SH-SY5Y (cell line): ENCODE measurements at regions not wholly inside any gene's neighbourhood (a gene's known extent, or its start where the extent isn't known, plus 50 kb on each side); places are given as distances from the start of the nearest gene placed in this dataset.

Experiments used
- GATA2 ChIP-seq: IDR thresholded peaks from 2 replicates; pipeline ENCODE4 v1.6.1; 2011; ENCODE audit warnings: mild to moderate bottlenecking, low read depth, low read length
- GATA3 ChIP-seq: IDR thresholded peaks from 2 replicates; pipeline ENCODE4 v1.6.1; 2011; ENCODE audit warnings: low read depth, mild to moderate bottlenecking, low read length, moderate library complexity

DNA sequence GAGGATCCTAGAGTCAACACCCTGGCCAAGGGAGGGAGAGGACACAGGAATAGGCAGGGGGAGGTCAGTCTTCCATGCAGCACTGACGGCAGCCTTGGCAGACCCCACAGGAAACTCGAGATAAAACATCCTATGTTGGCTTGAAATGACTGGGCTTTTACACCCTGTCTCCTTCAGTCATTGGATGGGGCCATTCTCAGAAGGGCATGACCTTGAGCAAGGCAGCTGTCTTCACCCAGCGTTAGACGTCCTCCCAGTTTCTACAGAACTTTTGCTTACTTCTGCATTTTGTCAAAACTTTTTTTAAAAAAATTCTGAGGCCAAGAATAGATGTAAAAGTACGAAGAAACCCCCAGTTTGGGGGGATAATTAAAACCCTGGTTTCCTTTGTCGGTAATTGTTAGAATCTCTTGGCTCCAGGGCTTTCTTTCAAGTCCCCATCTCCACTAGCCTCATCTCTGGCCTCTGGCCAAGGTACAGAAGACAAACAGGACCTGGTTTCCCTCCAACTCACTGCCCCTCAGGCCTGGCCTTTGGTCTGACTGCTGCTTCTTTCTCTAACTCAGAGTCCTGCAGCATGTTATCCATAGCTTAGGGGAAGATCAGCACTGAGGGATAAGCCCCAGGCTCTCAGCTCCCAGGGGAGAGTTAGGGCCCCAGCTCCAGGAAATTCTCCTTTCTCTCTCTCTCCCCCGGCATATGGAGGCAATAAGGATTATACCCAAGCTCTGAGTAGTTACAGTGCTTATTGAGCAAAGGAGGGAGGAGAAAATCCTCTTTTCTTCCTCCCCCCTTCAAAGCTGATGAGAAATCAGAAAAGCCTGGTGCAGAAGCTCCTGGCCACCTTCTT is 51.6 kb upstream of the KCND3 start:
- no peak for TF ChIP-seq GATA2
- TF ChIP-seq GATA3: no peak

DNA sequence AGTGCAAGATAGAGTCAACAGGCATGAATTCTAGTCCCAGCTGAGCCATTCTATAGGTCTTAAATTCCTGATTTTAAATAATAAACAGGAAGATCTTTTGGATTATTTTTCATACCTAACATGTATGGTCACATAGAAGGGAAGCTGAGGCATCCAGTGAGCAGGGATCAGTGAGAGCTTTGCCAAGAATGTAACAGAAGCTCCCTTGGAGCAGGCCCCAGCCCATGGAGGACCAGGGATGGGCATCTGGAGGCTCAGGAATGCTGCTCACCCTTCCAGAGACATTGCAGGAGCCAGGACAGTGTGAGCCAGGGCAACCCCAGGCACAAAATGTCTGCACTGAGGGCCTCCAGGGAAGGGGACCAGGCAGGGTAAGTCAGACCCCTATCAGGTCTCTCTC is 54.4 kb upstream of the KCND3 start:
- no peak for TF ChIP-seq GATA3
- no peak for TF ChIP-seq GATA2

DNA sequence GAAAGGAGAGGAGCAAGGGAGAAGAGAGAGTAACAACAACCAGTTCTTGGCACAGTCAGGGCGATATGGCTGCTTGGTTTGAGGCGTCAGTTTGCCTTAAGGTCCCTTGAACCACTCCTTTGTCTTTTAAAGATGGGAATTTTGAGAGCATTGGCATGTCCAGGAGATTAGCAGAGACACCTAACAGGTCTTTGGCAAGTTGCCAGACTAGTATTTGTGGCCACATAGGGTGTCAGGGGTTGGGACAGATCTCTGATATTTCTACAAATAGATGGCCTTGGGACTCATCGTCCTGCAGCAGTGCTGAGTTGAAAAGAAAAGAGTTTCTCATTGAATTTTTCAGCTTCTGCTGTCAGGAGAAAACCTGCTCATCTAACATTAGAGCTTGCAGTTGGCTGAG is 55.3 kb upstream of the KCND3 start:
- no peak for TF ChIP-seq GATA2
- no peak for TF ChIP-seq GATA3

DNA sequence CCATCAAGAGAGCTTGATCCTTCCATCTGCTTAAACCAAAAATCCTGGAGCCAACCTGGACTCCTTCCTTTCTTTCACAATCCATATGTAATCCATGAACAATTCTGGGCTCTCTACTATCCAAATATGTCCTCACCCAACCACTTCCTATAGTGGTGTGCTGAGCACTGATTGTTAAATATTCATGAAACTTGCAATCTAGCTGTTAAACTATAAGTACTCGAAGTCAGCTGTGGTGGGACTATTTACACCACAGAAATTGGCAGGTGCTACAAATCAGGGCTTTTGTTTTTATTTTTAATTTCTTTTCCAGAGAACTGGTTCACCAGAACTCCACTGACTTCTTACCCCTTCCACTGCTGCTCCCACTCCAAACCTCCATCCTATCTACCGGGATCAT is 57.2 kb upstream of the KCND3 start:
- TF ChIP-seq GATA2 (no peak), GATA3 (no peak)

DNA sequence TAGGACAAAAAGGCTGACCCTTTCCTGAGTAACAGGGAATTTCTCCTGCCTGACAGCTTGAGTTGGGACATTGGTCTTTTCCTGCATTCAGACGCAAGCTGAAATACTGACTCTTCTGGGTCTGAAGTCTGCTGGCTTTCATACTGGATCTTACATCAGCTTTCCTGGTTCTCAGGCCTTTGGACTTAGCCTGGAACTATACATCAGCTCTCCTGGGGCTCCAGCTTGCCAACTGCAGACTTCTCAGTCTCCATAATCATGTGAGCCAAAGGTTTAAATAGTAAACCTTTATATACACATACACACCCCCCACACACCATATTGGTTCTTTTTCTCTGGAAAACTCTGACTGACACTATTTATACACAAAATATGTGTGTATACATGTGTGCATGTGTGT is 59.0 kb upstream of the KCND3 start:
- TF ChIP-seq GATA2 (no peak), GATA3 (no peak)

DNA sequence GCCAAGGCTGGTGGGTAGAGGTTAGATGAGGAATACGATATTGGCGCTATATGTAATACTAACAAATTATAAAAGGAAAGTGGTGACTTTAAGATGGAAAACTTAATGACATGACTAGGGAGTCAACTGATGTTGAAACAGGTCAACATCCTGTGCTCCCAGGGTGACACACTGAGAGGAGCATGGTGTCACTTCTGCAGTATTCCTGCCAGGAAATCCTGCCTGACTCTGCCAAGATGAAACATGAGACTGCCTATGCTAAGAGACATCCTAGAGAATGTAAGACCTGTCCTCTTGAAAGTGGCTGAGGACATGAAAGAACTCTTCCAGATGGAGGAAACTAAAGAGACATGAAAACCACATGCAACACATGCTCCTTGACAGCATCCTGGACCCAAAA is 65.0 kb upstream of the KCND3 start:
- TF ChIP-seq GATA3 (no peak), GATA2 (no peak)

DNA sequence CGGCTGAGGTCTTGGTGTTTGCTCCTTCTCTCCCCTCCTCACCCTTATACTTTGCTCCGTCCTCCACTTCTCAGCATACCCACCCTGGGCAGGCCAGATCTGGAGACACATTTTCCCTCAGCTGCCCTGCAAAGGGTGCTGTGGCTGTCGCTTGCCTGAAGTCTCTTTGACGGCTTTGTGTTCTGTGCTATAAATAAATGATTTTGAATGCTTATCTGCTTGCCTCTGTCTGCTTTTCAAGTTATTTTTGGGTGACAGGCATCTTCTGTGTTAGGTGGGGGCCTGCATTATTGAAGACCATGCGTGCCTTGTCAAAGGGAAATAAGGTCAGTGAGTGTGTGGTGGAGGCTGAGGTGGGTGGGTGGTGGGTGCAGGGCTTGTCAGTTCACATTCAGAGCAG is 66.9 kb upstream of the KCND3 start:
- TF ChIP-seq GATA2: no peak
- TF ChIP-seq GATA3: no peak

DNA sequence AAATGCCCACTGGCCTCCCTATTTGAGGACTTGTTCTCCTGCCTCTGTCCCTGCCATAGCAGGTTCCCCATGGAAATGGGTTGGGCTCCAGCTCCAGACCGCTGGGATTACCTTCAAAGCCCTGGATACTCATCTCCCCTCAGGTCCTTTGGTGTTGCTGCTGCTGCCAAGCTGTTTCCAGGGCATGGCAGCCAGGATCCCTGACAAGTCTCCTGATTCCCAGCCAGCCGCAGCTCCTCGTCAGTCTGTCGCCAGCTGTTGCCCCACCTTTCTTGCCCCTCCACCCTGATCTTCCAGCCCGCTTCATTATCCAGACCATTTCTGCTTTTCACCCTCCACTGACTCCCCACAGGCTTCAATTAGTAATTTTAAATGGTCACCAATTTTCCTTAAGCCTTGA is 68.3 kb upstream of the KCND3 start:
- TF ChIP-seq GATA2 (no peak), GATA3 (no peak)

DNA sequence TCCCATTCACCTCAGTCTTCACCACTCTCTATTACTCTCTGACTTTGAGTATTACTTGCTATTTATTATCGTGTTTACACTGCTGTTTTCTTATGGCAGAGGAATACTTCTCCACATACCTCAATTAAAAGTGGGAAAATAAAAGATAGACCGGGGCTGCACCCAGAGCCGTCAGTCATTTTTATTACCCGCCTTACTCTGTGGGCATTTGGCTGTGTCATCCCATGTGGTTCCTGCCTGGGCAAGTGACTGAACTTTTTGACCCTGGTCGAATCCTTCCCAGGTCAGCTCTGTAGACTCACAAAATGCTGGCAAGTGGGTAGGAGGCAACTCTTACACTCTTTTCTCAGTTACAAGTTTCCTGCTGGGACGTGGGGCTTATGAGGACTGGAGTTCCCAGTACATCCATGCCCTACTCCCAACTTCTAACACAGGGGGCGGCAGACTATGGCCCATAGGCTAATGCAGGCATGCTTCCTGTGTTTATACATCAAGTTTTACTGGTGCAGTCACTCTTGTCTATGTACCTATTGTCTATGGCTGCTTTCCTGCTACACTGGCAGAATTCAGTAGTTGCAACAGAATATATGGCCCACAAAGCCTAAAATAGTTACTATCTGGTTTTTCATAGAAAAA is 69.5 kb upstream of the KCND3 start:
- TF ChIP-seq GATA2: no peak
- TF ChIP-seq GATA3: no peak

DNA sequence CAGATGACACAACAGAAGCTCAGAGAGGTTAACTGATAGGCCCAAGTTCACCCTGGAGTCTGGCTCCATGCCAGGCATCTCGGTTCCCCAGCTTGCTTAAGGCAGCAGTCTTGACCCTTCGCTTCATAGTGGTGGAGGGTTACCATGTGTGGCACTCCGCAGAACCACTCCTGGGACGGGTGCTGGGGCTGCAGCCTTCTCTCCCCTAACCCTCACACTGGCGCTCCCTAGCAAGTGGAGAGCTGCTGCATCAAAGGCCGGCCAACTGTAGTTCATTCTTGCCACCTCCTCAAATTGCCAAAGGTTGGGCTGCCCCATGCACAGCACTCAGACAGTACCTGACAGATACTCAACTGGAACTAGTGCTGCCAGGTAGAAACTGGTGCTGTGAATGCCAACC is 70.2 kb upstream of the KCND3 start:
- TF ChIP-seq GATA2 (no peak), GATA3 (no peak)

DNA sequence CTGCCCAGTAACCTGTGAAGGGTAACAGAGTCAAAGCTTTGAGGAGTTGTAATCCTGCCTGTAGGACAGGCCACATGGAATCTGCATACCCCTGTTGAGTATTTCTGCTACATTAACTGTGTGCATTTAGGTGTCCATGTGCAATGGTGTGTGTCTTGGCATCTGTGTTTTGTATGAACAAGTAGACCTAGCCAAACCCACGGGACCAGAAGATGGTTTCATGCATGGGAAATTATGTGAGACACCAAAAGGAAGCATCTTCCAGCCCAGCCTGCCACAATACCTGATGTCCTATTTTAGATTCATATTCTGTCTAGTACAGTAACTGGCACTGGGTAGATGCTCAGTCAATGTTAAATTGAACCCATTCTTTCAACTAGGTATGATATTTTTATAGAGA is 70.8 kb upstream of the KCND3 start:
- TF ChIP-seq GATA3 (no peak), GATA2 (no peak)

DNA sequence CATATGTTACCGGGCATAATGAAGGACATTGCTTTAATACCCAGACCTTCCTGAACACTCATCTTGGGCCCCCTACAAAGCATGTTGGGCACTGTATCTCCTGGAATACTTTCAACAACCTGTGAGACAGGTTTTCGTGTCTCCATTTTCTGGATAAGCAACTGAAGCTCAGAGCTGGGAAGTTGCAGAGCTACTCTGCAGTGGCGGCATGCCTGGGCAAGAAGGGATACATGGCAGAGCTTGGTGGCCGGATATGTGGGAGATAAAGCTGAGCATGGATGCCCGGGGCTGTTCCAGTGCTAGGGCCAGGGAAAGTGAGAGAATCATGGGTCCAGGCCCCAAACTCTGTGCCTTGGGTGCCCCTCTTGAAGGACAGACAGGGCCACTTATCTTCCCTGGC is 71.6 kb upstream of the KCND3 start:
- TF ChIP-seq GATA3: no peak
- no peak for TF ChIP-seq GATA2

DNA sequence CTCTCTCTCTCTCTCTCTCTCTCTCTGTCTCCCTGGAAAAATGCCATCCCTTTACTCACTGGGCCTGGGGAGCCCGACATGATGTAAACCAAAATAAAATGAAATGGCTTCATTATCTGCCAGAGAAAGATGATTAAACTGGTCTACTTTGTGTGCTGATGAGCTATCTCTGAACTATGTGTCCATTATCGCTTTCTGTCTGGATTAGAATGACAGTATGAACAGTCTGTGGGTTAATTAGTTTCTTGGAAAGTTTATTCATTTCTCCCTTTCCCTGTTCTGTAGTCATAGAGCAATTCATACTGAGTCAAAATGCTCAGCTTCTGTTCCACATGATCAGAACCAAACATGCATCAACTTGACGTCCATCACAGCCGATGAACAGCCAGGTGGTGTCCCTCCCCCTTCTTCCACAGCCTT is 72.4 kb upstream of the KCND3 start:
- TF ChIP-seq GATA2 (no peak), GATA3 (no peak)

DNA sequence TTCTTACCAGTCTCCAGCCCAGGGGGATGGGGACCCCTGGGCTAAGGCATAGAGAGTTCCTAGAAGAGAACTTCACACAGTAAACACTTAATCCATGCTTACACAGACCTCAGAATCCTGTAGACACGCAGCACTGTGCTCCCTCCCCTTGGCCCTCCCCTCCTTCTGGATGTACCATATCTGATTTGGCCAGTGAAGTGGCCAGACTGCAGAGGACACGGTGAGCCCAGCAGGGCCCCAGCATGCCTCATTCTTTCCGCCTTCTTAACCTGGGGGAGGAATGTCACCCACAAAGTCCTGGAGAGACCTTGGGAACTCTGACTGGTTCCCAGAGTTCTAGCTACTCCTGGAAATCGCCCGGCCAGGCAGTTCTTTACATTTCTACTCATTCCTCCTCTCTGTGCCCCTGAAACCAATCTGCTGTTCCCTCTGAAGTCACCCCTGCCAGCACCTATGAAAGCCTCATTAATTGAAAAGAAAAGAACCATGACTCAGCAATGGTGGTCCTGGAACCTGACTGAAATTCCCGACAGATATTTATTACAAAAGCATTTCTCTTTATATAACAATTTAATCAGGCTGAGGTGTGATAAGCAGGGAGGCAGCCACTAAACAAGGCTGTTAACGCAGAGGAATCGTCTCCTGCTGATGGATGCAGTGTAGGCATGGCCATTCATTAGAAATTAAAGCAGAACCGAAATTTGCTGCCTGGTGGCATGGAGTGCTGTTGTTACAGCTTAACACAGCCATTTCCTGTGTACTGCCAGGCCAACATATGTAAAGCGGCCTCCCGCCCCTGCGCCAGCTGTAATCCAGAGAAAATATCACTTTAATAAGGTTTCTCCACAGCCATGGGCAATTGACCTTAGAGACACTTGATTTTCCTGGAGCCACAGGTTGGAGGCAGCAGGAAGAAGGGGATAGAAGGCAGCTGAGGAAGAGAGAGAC is 74.6 kb upstream of the KCND3 start:
- TF ChIP-seq GATA2: no peak
- no peak for TF ChIP-seq GATA3
